ENCODE measurements at regions not wholly inside any gene's neighbourhood (a gene's known extent, or its start where the extent isn't known, plus 50 kb on each side); places are given as distances from the start of the nearest gene placed in this dataset.
"Not testable (repeated sequence)": the region's sequence is repeated elsewhere in the genome, so short reads cannot be mapped to it uniquely, and the experiment has no call there.

DNA sequence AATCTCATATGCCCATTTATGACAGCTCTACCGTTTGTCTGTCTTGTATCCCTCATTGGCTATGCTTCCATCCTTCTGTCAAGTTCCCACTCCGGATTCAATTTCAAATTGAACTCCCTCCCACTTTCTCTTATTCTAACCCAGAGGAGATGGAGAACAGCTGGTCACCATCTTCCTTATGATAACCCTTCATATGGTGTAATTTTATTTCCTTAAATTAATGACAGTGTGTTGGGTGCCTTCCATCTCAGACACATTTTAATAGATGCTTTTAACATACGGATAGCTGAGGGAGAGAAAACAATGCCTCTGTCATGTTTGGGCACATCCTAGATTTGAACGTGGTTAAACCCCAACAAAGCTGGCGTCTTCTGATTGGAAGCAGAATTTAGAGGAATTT is 103.0 kb upstream of the PLXNA2 start:
- H3K4me3 ChIP-seq (ENCODE audit: low read depth, low read length): no peak overlapping the region
- no peak for DNase-seq (ENCODE audit: low read depth)
- TF ChIP-seq, protein P1, sequence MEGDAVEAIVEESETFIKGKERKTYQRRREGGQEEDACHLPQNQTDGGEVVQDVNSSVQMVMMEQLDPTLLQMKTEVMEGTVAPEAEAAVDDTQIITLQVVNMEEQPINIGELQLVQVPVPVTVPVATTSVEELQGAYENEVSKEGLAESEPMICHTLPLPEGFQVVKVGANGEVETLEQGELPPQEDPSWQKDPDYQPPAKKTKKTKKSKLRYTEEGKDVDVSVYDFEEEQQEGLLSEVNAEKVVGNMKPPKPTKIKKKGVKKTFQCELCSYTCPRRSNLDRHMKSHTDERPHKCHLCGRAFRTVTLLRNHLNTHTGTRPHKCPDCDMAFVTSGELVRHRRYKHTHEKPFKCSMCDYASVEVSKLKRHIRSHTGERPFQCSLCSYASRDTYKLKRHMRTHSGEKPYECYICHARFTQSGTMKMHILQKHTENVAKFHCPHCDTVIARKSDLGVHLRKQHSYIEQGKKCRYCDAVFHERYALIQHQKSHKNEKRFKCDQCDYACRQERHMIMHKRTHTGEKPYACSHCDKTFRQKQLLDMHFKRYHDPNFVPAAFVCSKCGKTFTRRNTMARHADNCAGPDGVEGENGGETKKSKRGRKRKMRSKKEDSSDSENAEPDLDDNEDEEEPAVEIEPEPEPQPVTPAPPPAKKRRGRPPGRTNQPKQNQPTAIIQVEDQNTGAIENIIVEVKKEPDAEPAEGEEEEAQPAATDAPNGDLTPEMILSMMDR (IDR thresholded peaks at IDR 0.05; ENCODE audit: low read depth, low read length, missing control alignments): no peak

DNA sequence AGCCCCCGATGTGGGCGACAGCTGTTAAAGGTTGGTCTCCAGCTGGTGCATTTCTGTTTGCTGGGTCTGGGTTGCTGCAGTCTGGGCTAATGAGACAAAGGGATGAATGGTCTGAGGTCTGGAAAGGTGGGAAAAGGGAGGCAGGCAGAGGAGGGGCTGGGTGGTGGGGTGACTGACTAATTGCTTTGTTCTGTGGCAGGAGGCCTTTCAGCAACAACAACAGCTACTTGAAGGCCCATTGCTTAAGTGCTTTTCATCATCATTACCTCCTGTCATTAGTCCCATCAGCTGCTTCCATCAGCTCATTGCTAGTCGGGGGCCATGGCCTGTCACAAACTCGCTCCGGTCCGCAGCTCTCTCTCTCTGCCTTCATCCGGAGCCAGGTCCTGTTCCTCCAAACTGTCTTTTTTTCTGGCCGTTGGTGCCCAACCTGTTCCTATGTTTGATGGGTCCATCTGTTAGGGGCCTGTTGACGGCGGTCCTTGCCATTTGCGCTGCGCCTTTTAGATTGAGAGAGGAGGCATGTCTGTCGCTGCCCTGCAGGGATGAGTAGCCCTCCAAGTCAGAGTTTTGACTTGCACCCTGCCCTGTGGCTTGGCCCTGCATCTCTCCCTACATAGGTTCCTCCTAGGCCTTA is 105.6 kb upstream of the PLXNA2 start:
- H3K4me3 ChIP-seq (ENCODE audit: low read depth, low read length): no peak overlapping the region
- no peak for DNase-seq (ENCODE audit: low read depth)
- TF ChIP-seq, protein P1 (IDR thresholded peaks at IDR 0.05; ENCODE audit: low read depth, low read length, missing control alignments): no peak

DNA sequence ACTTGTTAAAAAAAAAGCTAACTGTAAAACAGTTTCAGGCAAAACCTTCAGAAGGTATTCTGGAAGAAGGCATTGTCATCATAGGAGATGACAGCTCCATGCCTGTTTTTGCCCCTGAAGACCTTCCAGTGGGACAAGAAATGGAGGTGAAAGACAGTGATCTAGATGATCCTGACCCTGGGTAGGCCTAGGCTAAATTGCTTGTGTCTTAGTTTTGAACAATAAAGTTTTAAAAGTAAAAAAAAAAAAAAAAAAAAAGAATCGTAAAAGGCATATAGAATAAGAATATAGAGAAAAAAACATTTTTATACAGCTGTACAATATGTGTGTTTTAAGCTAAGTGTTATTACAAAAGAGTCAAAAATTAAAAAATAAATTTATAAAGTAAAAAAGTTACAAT is 106.6 kb upstream of the PLXNA2 start:
- no peak overlapping the region for H3K4me3 ChIP-seq (ENCODE audit: low read depth, low read length)
- DNase-seq (ENCODE audit: low read depth): no peak
- TF ChIP-seq, protein P1 (IDR thresholded peaks at IDR 0.05; ENCODE audit: low read depth, low read length, missing control alignments): no peak

DNA sequence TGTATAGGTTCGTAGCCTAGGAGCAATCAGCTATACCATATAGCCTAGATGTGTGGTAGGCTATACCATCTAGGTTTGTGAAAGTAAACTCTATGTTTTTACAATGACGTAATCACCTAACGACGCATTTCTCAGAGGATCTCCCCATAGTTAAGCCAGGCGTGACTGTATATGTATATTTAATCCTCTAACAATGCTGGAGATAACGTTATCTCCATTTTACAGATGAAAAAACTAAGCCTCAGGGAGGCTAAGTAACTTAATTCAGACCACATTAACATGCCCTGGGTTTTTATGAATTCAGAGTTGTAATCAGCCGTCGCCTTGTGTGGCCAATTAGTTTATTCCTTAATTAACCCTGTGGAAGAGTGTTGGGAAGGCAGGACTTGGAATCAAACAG is 107.7 kb upstream of the PLXNA2 start:
- no peak for DNase-seq (ENCODE audit: low read depth)
- H3K4me3 ChIP-seq (ENCODE audit: low read depth, low read length): no peak overlapping the region
- TF ChIP-seq, protein P1 (IDR thresholded peaks at IDR 0.05; ENCODE audit: low read depth, low read length, missing control alignments): no peak

DNA sequence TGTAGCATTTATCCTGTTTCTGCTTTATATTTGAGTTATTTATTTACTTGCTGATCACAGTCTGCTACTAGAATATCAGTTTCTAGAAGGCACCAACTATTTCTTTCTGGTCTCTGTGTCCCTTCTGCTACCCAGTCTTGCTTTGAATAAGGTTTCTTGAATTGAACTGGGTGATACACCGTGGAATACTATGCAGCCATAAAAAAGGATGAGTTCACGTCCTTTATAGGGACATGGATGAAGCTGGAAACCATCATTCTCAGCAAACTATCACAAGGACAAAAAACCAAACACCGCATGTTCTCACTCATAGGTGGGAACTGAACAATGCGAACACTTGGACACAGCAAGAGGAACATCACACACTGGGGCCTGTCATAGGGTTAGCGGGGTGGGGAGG is 109.6 kb upstream of the PLXNA2 start:
- DNase-seq (ENCODE audit: low read depth); H3K4me3 ChIP-seq (ENCODE audit: low read depth, low read length): not testable (repeated sequence)

DNA sequence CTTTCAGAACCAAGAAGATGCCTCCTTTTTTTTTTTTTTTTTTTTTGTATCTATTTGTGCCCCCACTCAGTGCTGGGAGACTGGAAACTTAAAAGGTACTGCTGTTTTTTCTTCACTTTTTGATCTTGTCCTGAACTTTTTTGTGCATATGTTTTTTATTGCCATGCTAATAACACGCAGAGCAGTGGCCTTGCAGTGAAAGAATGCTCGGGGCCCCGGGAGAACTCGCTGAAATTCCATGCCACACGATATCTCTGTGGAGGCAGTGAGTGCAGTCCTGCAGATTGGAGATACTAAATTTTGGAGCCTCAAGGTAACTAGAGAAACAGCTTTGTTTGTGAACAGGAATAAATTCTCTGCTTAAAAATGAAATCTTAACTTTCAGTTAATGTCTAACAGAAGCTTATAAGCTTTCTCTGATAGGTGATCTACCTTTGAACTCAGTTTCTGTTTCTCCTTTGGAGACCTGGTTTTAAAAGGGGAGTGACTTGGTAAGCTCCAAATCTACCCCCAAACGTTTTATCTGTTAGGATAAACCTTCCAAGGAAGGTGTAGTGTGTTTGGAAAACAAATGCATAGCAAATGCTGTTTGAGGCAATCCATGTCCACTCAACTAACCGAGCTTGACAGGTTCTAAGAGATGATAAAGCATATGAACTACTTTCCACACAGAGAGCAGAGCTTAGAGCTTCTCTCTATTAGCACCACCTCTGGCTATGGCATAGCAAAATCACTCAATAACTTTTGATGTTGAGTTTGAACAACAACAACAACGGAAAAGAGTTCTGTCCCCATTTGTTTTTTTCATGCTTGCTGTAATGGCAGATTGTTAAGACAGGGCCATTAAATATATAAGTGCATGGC is 113.7 kb upstream of the PLXNA2 start:
- no peak overlapping the region for H3K4me3 ChIP-seq (ENCODE audit: low read depth, low read length)
- TF ChIP-seq, protein P1 (IDR thresholded peaks at IDR 0.05; ENCODE audit: low read depth, low read length, missing control alignments): no peak
- DNase-seq (ENCODE audit: low read depth): no peak

DNA sequence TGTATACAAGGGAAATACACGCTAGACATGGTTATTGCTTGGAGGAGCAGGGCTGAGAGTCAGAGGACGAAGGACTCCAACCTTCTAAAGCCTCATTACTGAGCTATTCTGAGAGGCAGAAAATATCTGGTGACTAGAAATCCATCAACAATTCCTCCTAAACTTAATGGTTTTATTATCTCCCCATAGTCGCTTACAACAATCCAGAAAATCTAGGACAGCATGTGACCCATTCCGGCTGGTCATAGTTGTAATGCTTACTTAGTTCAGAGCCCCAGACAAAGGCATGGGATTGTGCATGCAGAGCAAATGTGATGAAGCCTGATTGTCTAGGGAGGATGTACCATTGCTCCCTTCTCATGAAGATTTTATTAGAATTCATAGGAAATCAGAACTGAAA is 114.5 kb upstream of the PLXNA2 start:
- TF ChIP-seq, protein P1 (IDR thresholded peaks at IDR 0.05; ENCODE audit: low read depth, low read length, missing control alignments): no peak
- no peak overlapping the region for H3K4me3 ChIP-seq (ENCODE audit: low read depth, low read length)
- DNase-seq (ENCODE audit: low read depth): no peak
